ENCODE measurements at regions not wholly inside any gene's neighbourhood (a gene's known extent, or its start where the extent isn't known, plus 50 kb on each side); places are given as distances from the start of the nearest gene placed in this dataset.

- no peaks in the 10 kb centered on the region for H3K9me3 ChIP-seq
- TF ChIP-seq, protein P1, sequence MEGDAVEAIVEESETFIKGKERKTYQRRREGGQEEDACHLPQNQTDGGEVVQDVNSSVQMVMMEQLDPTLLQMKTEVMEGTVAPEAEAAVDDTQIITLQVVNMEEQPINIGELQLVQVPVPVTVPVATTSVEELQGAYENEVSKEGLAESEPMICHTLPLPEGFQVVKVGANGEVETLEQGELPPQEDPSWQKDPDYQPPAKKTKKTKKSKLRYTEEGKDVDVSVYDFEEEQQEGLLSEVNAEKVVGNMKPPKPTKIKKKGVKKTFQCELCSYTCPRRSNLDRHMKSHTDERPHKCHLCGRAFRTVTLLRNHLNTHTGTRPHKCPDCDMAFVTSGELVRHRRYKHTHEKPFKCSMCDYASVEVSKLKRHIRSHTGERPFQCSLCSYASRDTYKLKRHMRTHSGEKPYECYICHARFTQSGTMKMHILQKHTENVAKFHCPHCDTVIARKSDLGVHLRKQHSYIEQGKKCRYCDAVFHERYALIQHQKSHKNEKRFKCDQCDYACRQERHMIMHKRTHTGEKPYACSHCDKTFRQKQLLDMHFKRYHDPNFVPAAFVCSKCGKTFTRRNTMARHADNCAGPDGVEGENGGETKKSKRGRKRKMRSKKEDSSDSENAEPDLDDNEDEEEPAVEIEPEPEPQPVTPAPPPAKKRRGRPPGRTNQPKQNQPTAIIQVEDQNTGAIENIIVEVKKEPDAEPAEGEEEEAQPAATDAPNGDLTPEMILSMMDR (IDR thresholded peaks at IDR 0.05; ENCODE audit: low read depth, low read length): no peak
- no peaks in the 10 kb centered on the region for H3K4me1 ChIP-seq
- no peak for DNase-seq
- peaks cover 25% of the 10 kb centered on the region for H3K27me3 ChIP-seq
- no peak overlapping the region for H3K4me3 ChIP-seq (ENCODE audit: low read depth, low read length)
- no peaks in the 10 kb centered on the region for H3K36me3 ChIP-seq
Observed at GRCh38 chr4:20354120-20354519, 102.4 kb downstream of the SLIT2 start.

- Histone ChIP-seq H3K36me3 (no peaks in the 10 kb centered on the region), H3K9me3 (no peaks in the 10 kb centered on the region)
- TF ChIP-seq, protein P1 (IDR thresholded peaks at IDR 0.05; ENCODE audit: low read depth, low read length): no peak
Observed at GRCh38 chr4:20356565-20356964, 104.9 kb downstream of the SLIT2 start.

DNA sequence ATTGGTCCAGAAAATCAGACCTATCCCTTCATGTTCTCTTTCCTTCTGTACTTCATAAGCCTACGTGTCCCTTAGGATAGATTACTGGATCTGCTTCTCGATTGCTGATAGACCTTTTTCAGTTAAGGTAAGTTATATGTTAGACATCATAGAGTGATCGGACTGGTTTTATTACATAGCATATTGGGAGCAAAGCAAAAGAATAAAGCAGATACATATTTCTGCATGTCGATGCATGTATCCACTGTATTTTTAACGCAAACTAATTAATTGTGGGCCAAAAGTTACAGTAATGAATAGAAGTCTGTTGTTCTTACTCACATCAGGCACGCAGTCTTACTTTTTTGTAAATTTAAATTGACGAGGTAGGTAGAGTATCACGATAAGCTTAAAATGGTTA, 106.4 kb downstream of the SLIT2 start:
- H3K36me3 ChIP-seq: no peaks in the 10 kb centered on the region
- TF ChIP-seq, protein P1 (IDR thresholded peaks at IDR 0.05; ENCODE audit: low read depth, low read length): no peak
- H3K4me3 ChIP-seq (ENCODE audit: low read depth, low read length): no peak overlapping the region
- H3K9me3 ChIP-seq: no peaks in the 10 kb centered on the region
- no peak for DNase-seq
- H3K4me1 ChIP-seq: no peaks in the 10 kb centered on the region
- peaks cover 19% of the 10 kb centered on the region for H3K27me3 ChIP-seq

More at GRCh38 chr4:20356565-20356964, 104.9 kb downstream of the SLIT2 start:
- no peak for DNase-seq
- no peaks in the 10 kb centered on the region for H3K4me1 ChIP-seq
- H3K4me3 ChIP-seq (ENCODE audit: low read depth, low read length): no peak overlapping the region
- peaks cover 26% of the 10 kb centered on the region for H3K27me3 ChIP-seq

DNA sequence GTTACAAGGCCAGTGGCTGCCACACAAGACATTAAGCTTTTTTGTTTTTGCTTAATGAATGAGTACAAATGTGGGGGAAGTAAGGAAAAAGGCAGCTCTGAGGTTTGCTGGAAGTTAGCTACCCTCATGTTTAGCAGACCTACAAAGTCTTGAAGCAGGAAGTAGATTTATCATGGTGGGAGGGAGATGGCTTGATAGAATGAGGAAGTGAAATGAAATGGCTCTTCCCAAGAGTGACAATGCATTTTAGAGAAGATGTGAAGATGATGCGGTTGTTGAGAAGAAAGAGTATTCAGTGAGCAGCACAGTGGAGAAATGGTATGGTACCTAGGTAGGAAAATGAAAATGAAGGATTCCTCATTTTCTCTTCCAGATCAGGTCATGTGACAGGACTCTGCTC, 108.0 kb downstream of the SLIT2 start:
- Histone ChIP-seq H3K36me3 (no peaks in the 10 kb centered on the region), H3K9me3 (no peaks in the 10 kb centered on the region), H3K4me3 (ENCODE audit: low read depth, low read length) (no peak overlapping the region), H3K27me3 (peaks cover 21% of the 10 kb centered on the region), H3K4me1 (no peaks in the 10 kb centered on the region)
- DNase-seq: no peak
- TF ChIP-seq, protein P1 (IDR thresholded peaks at IDR 0.05; ENCODE audit: low read depth, low read length): no peak

GRCh38 chr4:20362148-20362547, 110.4 kb downstream of the SLIT2 start:
- no peaks in the 10 kb centered on the region for H3K9me3 ChIP-seq
- H3K4me3 ChIP-seq (ENCODE audit: low read depth, low read length): no peak overlapping the region
- TF ChIP-seq, protein P1 (IDR thresholded peaks at IDR 0.05; ENCODE audit: low read depth, low read length): no peak
- peaks cover 23% of the 10 kb centered on the region for H3K27me3 ChIP-seq
- DNase-seq: no peak
- no peaks in the 10 kb centered on the region for H3K36me3 ChIP-seq
- H3K4me1 ChIP-seq: no peaks in the 10 kb centered on the region

GRCh38 chr4:20364969-20365368, 113.3 kb downstream of the SLIT2 start:
- Histone ChIP-seq H3K4me1 (no peaks in the 10 kb centered on the region), H3K9me3 (no peaks in the 10 kb centered on the region), H3K4me3 (ENCODE audit: low read depth, low read length) (no peak overlapping the region), H3K36me3 (no peaks in the 10 kb centered on the region), H3K27me3 (peaks cover 17% of the 10 kb centered on the region)
- TF ChIP-seq, protein P1 (IDR thresholded peaks at IDR 0.05; ENCODE audit: low read depth, low read length): no peak
- no peak for DNase-seq
